ENCODE measurements at regions not wholly inside any gene's neighbourhood (a gene's known extent, or its start where the extent isn't known, plus 50 kb on each side); places are given as distances from the start of the nearest gene placed in this dataset.
A peak's percentile ranks its signal among the peaks of the same experiment; 100 is the strongest.

DNA sequence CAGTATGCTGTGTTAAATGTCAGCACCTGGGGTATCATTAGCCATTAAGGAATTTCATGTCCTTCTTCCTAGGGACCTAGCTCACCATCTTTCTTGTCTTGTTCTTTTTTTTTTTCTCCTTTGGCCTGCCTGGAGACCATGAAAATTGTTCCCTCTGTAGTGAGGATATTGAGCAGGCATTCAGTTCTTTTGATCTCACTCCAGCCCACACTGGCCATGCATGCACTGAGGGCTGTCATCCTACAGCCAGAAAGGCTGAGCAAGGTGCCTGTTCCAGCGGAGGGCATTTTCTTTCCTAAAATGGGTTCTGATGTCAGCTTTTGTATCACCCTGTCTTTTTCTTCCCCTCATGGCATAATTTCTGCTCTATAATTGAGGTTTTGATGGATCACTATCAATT lies 275.9 kb upstream of the HAND2 start:
- H3K4me1 ChIP-seq (ENCODE audit: insufficient read depth) = peaks cover 12% of the 10 kb centered on the region
- TF ChIP-seq EZH2 (IDR thresholded peaks at IDR 0.05; ENCODE audit: insufficient read depth, poor library complexity, severe bottlenecking) = no peak
- no peak for TF ChIP-seq EZH2phosphoT487 (IDR thresholded peaks at IDR 0.05; ENCODE audit: insufficient read depth, low read depth)
- no peak overlapping the region for H3K27ac ChIP-seq
- H3K9ac ChIP-seq = no peak overlapping the region
- H3K4me2 ChIP-seq (ENCODE audit: unreplicated experiment) = no peak overlapping the region
- H3F3A ChIP-seq (ENCODE audit: insufficient read depth) = peaks cover 15% of the 10 kb centered on the region
- no peaks in the 10 kb centered on the region for H3K36me3 ChIP-seq (ENCODE audit: low read depth)
- no peak for DNase-seq
- H3K9me2 ChIP-seq (ENCODE audit: insufficient read depth) = no peaks in the 10 kb centered on the region
- H4K20me1 ChIP-seq (ENCODE audit: insufficient read depth) = no peaks in the 10 kb centered on the region
- in situ Hi-C loops (cut with MboI) = no loop called here
- WGBS, 2 experiments (ENCODE audit: low coverage in 1 of 2, low lambda C conversion rate in 2 of 2, missing lambda C conversion rate in 2 of 2) = 100% methylated on average over 1 of the region's 1 CpG
- no peaks in the 10 kb centered on the region for H3K27me3 ChIP-seq (replicated peaks; ENCODE audit: insufficient read depth)
- H2AFZ ChIP-seq = no peak overlapping the region
- no peaks in the 10 kb centered on the region for H3K9me3 ChIP-seq (ENCODE audit: low read depth)
- H3K79me2 ChIP-seq (ENCODE audit: insufficient read depth) = no peaks in the 10 kb centered on the region
- no peak overlapping the region for H3K4me3 ChIP-seq

DNA sequence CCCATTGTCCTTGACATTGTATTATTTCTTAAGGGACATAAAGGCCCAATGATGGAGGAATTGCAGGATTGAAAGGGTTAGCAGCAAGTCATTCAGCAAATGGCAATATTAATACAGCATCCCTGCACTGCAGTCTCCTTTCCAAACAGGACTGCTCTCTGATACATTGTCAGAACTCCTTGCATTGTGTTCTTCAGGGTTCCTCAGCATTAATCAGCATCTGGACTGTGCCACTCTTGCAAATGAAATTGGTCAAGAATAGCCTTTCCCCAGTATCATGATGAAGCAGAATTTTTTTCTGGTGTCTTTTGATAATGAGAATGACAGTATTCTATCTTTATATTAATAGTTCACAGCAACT lies 272.6 kb upstream of the HAND2 start:
- Histone ChIP-seq H4K20me1 (ENCODE audit: insufficient read depth) (no peaks in the 10 kb centered on the region), H3K4me2 (ENCODE audit: unreplicated experiment) (no peak overlapping the region), H3K9me2 (ENCODE audit: insufficient read depth) (no peaks in the 10 kb centered on the region), H3K4me1 (ENCODE audit: insufficient read depth) (peaks cover 12% of the 10 kb centered on the region), H3K9ac (no peak overlapping the region), H3K4me3 (no peak overlapping the region), H2AFZ (no peak overlapping the region), H3F3A (ENCODE audit: insufficient read depth) (peaks cover 15% of the 10 kb centered on the region), H3K27ac (no peak overlapping the region), H3K36me3 (ENCODE audit: low read depth) (no peaks in the 10 kb centered on the region), H3K79me2 (ENCODE audit: insufficient read depth) (no peaks in the 10 kb centered on the region), H3K27me3 (replicated peaks; ENCODE audit: insufficient read depth) (no peaks in the 10 kb centered on the region), H3K9me3 (ENCODE audit: low read depth) (no peaks in the 10 kb centered on the region)
- DNase-seq = peak; percentile 6
- in situ Hi-C loops (cut with MboI) = no loop called here
- no peak for TF ChIP-seq EZH2phosphoT487 (IDR thresholded peaks at IDR 0.05; ENCODE audit: insufficient read depth, low read depth)

DNA sequence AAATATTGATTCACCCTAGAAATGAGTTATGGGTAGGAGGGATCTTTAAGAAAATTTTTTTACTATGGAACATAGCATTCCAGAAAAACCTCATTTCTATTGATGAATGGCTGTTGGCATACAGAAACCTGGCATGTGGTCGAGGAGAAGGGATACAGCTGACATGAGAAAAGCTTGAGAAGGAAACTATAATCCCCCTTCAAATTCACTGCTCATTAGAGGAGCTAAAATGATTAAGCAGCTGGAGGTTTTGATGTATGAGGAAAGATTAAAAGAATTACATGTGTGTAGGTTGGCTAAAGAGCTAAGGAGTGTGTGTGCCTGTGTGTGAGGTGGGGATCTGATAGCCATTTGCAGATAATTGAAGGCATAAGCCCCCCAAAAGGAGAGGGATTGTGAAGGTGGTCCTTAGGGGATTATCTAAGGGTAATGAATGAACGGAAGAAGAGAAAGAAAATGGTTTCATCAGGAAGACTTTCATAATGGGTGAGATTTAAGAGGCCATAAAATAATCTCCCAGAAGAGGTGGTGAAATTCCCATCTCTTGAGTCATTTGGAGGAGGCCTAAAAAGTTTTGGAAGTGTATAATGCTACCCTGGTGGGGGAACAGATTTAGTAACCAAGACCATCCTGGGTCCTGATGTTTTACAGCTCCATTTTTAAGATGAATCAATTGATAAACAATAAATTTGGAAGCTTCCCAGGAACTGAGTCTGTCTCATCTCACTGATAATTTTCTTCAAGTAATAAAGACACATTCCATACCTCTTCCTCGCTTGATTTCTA lies 272.0 kb upstream of the HAND2 start:
- Histone ChIP-seq H2AFZ (peak overlapping the region; percentile 28; the same call in 1 of the 2 replicates), H3K27me3 (replicated peaks; ENCODE audit: insufficient read depth) (no peaks in the 10 kb centered on the region), H3K36me3 (ENCODE audit: low read depth) (no peaks in the 10 kb centered on the region), H3K4me1 (ENCODE audit: insufficient read depth) (peaks cover 11% of the 10 kb centered on the region), H3K27ac (no peak overlapping the region), H4K20me1 (ENCODE audit: insufficient read depth) (no peaks in the 10 kb centered on the region), H3K4me3 (no peak overlapping the region), H3K9me3 (ENCODE audit: low read depth) (no peaks in the 10 kb centered on the region), H3K4me2 (ENCODE audit: unreplicated experiment) (peak overlapping the region; percentile 32), H3K79me2 (ENCODE audit: insufficient read depth) (no peaks in the 10 kb centered on the region), H3K9ac (no peak overlapping the region), H3K9me2 (ENCODE audit: insufficient read depth) (no peaks in the 10 kb centered on the region), H3F3A (ENCODE audit: insufficient read depth) (peaks cover 15% of the 10 kb centered on the region)
- DNase-seq = peak; percentile 33
- 32 to 46% methylated on average over 2 to 3 of the region's 3 CpGs for WGBS, 2 experiments (ENCODE audit: low coverage in 1 of 2, low lambda C conversion rate in 2 of 2, missing lambda C conversion rate in 2 of 2)
- TF ChIP-seq EZH2phosphoT487 (IDR thresholded peaks at IDR 0.05; ENCODE audit: insufficient read depth, low read depth) = no peak
- TF ChIP-seq EZH2 (IDR thresholded peaks at IDR 0.05; ENCODE audit: insufficient read depth, poor library complexity, severe bottlenecking) = no peak
- in situ Hi-C loops (cut with MboI) = no loop called here

DNA sequence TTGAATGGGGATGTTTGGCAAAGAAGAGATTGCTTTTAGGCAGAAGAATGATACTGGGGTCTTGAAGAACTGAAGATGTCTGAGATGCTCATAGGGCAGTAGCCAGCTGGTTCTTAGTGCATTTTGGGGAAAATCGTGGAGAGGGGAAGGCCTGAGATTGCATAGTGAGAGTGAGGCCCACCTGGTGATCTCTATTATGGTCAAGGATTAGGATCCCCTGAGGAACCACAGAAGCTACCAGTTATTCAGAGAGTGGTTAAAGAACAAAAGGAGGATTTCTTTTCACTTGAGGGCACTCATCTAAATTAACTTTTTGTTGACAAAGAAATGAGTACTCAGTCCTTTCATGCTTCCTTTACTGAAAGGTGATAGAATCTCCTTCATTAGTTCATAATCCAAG lies 271.3 kb upstream of the HAND2 start:
- Histone ChIP-seq H3K36me3 (ENCODE audit: low read depth) (no peaks in the 10 kb centered on the region), H3K27ac (no peak overlapping the region), H3K9me2 (ENCODE audit: insufficient read depth) (no peaks in the 10 kb centered on the region), H3K27me3 (replicated peaks; ENCODE audit: insufficient read depth) (no peaks in the 10 kb centered on the region), H3K4me2 (ENCODE audit: unreplicated experiment) (peak overlapping the region; percentile 32), H2AFZ (no peak overlapping the region), H3K4me1 (ENCODE audit: insufficient read depth) (peaks cover 11% of the 10 kb centered on the region), H3K4me3 (no peak overlapping the region), H4K20me1 (ENCODE audit: insufficient read depth) (no peaks in the 10 kb centered on the region), H3F3A (ENCODE audit: insufficient read depth) (peaks cover 15% of the 10 kb centered on the region), H3K9me3 (ENCODE audit: low read depth) (no peaks in the 10 kb centered on the region), H3K79me2 (ENCODE audit: insufficient read depth) (no peaks in the 10 kb centered on the region), H3K9ac (no peak overlapping the region)
- DNase-seq = no peak
- TF ChIP-seq EZH2 (IDR thresholded peaks at IDR 0.05; ENCODE audit: insufficient read depth, poor library complexity, severe bottlenecking) = no peak
- in situ Hi-C loops (cut with MboI) = no loop called here
- 63 to 67% methylated on average over 1 of the region's 1 CpG for WGBS, 2 experiments (ENCODE audit: low coverage in 1 of 2, low lambda C conversion rate in 2 of 2, missing lambda C conversion rate in 2 of 2)

DNA sequence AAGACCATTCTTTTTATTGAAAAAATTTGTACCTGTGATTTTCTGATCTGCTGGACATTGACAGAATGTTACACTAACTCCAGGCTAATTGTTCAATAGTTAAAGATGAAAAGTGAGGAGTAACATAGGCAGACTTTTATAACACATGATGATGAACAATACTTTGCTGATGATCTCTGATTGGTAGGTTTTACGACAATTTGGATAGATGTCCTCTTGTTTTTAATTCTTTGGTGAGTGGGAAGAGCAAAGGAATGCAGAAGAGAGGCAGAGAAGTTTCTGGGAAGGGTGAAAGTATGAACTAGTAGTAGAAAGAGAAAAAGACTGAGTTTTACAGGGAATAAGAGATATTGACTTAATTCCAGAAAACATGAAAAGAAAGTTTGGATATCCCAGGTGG lies 267.3 kb upstream of the HAND2 start:
- Histone ChIP-seq H2AFZ (peak overlapping the region; percentile 13; the same call in 1 of the 2 replicates), H3K27ac (no peak overlapping the region), H3K79me2 (ENCODE audit: insufficient read depth) (no peaks in the 10 kb centered on the region), H3K4me2 (ENCODE audit: unreplicated experiment) (no peak overlapping the region), H3K4me3 (no peak overlapping the region), H4K20me1 (ENCODE audit: insufficient read depth) (no peaks in the 10 kb centered on the region), H3K27me3 (replicated peaks; ENCODE audit: insufficient read depth) (no peaks in the 10 kb centered on the region), H3K9ac (no peak overlapping the region), H3K36me3 (ENCODE audit: low read depth) (no peaks in the 10 kb centered on the region), H3K9me3 (ENCODE audit: low read depth) (no peaks in the 10 kb centered on the region), H3K9me2 (ENCODE audit: insufficient read depth) (no peaks in the 10 kb centered on the region), H3K4me1 (ENCODE audit: insufficient read depth) (peaks cover 23% of the 10 kb centered on the region), H3F3A (ENCODE audit: insufficient read depth) (peaks cover 19% of the 10 kb centered on the region)
- WGBS, 2 experiments (ENCODE audit: low coverage in 1 of 2, low lambda C conversion rate in 2 of 2, missing lambda C conversion rate in 2 of 2) = 40% methylated on average over 1 of the region's 1 CpG
- TF ChIP-seq EZH2phosphoT487 (IDR thresholded peaks at IDR 0.05; ENCODE audit: insufficient read depth, low read depth) = no peak
- no peak for TF ChIP-seq EZH2 (IDR thresholded peaks at IDR 0.05; ENCODE audit: insufficient read depth, poor library complexity, severe bottlenecking)
- in situ Hi-C loops (cut with MboI) = no loop called here
- DNase-seq = peak; percentile 5

All from GM23248 (cell line).